OCI-LY1 (cell line): ENCODE measurements at regions not wholly inside any gene's neighbourhood (a gene's known extent, or its start where the extent isn't known, plus 50 kb on each side); places are given as distances from the start of the nearest gene placed in this dataset.
A peak's percentile ranks its signal among the peaks of the same experiment; 100 is the strongest.

Experiments used
- H2AFZ ChIP-seq: fragments of 200-600 bp; sonication (generic), shearing (Covaris generic); 2 replicates; pipeline ENCODE4 v1.6.0; 2014; ENCODE audit warnings: antibody characterized with exemption, mild to moderate bottlenecking, low read length
- H3F3A ChIP-seq: fragments of 200-600 bp; sonication (generic), shearing (Covaris generic); 2 replicates; pipeline ENCODE4 v1.6.0; 2014; ENCODE audit warnings: mild to moderate bottlenecking, antibody characterized with exemption, low read length, moderate library complexity; ENCODE audit not compliant: insufficient read depth
- H3K27ac ChIP-seq: fragments of 200-600 bp; sonication (generic); 2 replicates; pipeline ENCODE4 v1.5.1; 2014; ENCODE audit warnings: low read length, mixed run types, mild to moderate bottlenecking, low read depth; ENCODE audit not compliant: poor library complexity, severe bottlenecking
- H3K27me3 ChIP-seq: fragments of 200-600 bp; sonication (generic); 2 replicates; pipeline ENCODE4 v1.6.0; 2014; ENCODE audit warnings: antibody characterized with exemption, mild to moderate bottlenecking, low read length, moderate library complexity; ENCODE audit not compliant: insufficient read depth
- H3K36me3 ChIP-seq: fragments of 200-600 bp; sonication (generic); 2 replicates; pipeline ENCODE4 v1.6.1; 2014; ENCODE audit warnings: mild to moderate bottlenecking, antibody characterized with exemption, low read length, moderate library complexity, mixed read lengths; ENCODE audit not compliant: insufficient read depth
- H3K4me1 ChIP-seq: fragments of 200-600 bp; sonication (generic); 2 replicates; pipeline ENCODE4 v1.5.1; 2014; ENCODE audit warnings: mild to moderate bottlenecking, low read length, moderate library complexity; ENCODE audit not compliant: insufficient read depth, severe bottlenecking
- H3K4me2 ChIP-seq: fragments of 200-600 bp; sonication (generic), shearing (Covaris generic); 2 replicates; pipeline ENCODE4 v1.6.1; 2014; ENCODE audit warnings: low read length
- H3K4me3 ChIP-seq: fragments of 200-600 bp; sonication (generic); 2 replicates; pipeline ENCODE4 v1.5.1; 2014; ENCODE audit warnings: low read length, low read depth, mild to moderate bottlenecking, mixed read lengths; ENCODE audit not compliant: poor library complexity, severe bottlenecking
- H3K79me2 ChIP-seq: fragments of 200-600 bp; shearing (Covaris generic); 2 replicates; pipeline ENCODE4 v1.6.1; 2016; ENCODE audit warnings: mixed run types, low read length, mixed read lengths; ENCODE audit not compliant: insufficient read depth
- H3K9ac ChIP-seq: fragments of 200-600 bp; sonication (generic), shearing (Covaris generic); 2 replicates; pipeline ENCODE4 v1.6.1; 2014; ENCODE audit warnings: mild to moderate bottlenecking, low read length, mixed read lengths
- H3K9me2 ChIP-seq: fragments of 200-600 bp; sonication (generic), shearing (Covaris generic); 2 replicates; pipeline ENCODE4 v1.6.1; 2014; ENCODE audit warnings: low read depth, mild to moderate bottlenecking, low read length, mixed read lengths
- H3K9me3 ChIP-seq: fragments of 200-600 bp; shearing (Covaris generic); 2 replicates; pipeline ENCODE4 v1.6.1; 2014; ENCODE audit warnings: low read length, mixed read lengths
- H4K20me1 ChIP-seq: fragments of 200-600 bp; sonication (generic), shearing (Covaris generic); 2 replicates; pipeline ENCODE4 v1.6.0; 2016; ENCODE audit warnings: mild to moderate bottlenecking, low read length; ENCODE audit not compliant: insufficient read depth
- EZH2 ChIP-seq: fragments of 200-600 bp; sonication (generic), shearing (Covaris generic); IDR thresholded peaks from 2 replicates; pipeline ENCODE4 v1.8.0; 2017; ENCODE audit warnings: borderline replicate concordance, mixed run types, mild to moderate bottlenecking, antibody characterized with exemption, low read length, moderate library complexity, mixed read lengths
- TF ChIP-seq, protein P1 (sequence below): fragments of 200-600 bp; sonication (generic), shearing (Covaris generic); IDR thresholded peaks from 2 replicates; pipeline ENCODE4 v1.5.1; 2017; ENCODE audit warnings: mild to moderate bottlenecking, antibody characterized with exemption, low read length, moderate library complexity, mixed read lengths

DNA sequence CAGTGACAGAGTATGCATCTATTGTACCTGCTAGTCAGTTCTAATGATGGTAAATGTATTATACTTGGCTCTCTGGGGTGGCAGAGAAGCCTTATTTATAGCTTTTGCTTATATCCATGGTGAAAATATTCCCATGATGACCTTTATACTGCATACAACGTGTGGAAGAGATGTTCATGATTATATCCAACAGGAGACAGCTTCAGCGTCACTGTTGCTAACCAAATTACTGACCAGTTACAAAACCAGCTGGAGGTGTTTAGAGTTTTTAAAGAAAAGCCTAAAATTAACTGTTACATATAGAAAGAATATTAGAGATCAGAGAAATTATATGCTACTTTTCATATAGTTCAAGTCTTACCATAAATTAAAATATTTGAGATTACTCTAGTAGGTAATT is 280.8 kb downstream of the ETV1 start:
- no peaks in the 10 kb centered on the region for H3K9me3 ChIP-seq
- peaks cover 19% of the 10 kb centered on the region for H3K4me1 ChIP-seq
- no peaks in the 10 kb centered on the region for H4K20me1 ChIP-seq
- no peaks in the 10 kb centered on the region for H3K36me3 ChIP-seq
- no peaks in the 10 kb centered on the region for H3F3A ChIP-seq
- H3K27ac ChIP-seq = no peak overlapping the region
- H3K9ac ChIP-seq = no peak overlapping the region
- peak overlapping the region; percentile 9; the same call in 1 of the 2 replicates for H3K4me2 ChIP-seq
- no peaks in the 10 kb centered on the region for H3K79me2 ChIP-seq
- TF ChIP-seq, protein P1, sequence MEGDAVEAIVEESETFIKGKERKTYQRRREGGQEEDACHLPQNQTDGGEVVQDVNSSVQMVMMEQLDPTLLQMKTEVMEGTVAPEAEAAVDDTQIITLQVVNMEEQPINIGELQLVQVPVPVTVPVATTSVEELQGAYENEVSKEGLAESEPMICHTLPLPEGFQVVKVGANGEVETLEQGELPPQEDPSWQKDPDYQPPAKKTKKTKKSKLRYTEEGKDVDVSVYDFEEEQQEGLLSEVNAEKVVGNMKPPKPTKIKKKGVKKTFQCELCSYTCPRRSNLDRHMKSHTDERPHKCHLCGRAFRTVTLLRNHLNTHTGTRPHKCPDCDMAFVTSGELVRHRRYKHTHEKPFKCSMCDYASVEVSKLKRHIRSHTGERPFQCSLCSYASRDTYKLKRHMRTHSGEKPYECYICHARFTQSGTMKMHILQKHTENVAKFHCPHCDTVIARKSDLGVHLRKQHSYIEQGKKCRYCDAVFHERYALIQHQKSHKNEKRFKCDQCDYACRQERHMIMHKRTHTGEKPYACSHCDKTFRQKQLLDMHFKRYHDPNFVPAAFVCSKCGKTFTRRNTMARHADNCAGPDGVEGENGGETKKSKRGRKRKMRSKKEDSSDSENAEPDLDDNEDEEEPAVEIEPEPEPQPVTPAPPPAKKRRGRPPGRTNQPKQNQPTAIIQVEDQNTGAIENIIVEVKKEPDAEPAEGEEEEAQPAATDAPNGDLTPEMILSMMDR = no peak
- H3K4me3 ChIP-seq = no peak overlapping the region
- H2AFZ ChIP-seq = peak overlapping the region; percentile 93
- no peaks in the 10 kb centered on the region for H3K9me2 ChIP-seq
- H3K27me3 ChIP-seq = no peaks in the 10 kb centered on the region

GRCh38 chr7:13713092-13713491 is 276.4 kb downstream of the ETV1 start:
- H3K9me2 ChIP-seq = no peaks in the 10 kb centered on the region
- no peak overlapping the region for H3K4me3 ChIP-seq
- peaks cover 11% of the 10 kb centered on the region for H3K4me1 ChIP-seq
- no peak overlapping the region for H3K4me2 ChIP-seq
- H4K20me1 ChIP-seq = no peaks in the 10 kb centered on the region
- no peak overlapping the region for H3K27ac ChIP-seq
- no peaks in the 10 kb centered on the region for H3F3A ChIP-seq
- H3K9me3 ChIP-seq = peaks cover 9% of the 10 kb centered on the region; the same call in 1 of the 2 replicates
- H2AFZ ChIP-seq = no peak overlapping the region
- no peaks in the 10 kb centered on the region for H3K36me3 ChIP-seq
- H3K27me3 ChIP-seq = no peaks in the 10 kb centered on the region
- H3K9ac ChIP-seq = no peak overlapping the region
- no peaks in the 10 kb centered on the region for H3K79me2 ChIP-seq
- TF ChIP-seq EZH2 = no peak
- TF ChIP-seq, protein P1 = no peak

DNA sequence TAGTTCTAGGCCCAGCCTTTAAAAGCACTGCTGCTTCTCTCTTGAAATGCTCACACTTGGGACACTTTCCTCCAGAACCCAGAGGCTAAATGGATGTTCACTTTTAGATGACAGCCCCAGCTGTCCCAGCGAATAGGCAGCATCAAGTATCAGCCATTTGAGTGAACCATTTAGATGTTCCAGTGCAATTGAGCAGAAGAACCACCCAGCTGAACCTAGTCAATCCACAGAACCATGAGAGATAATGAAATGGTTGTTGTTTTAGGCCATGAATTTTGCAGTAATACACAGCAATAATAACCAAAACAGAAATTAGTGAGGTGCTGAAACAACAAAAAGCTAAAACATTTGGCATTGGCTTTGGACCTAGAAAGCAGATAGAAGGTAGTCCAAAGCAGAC is 273.9 kb downstream of the ETV1 start:
- no peaks in the 10 kb centered on the region for H3K9me2 ChIP-seq
- H3K79me2 ChIP-seq = no peaks in the 10 kb centered on the region
- no peaks in the 10 kb centered on the region for H3K4me1 ChIP-seq
- no peaks in the 10 kb centered on the region for H3F3A ChIP-seq
- no peak overlapping the region for H3K27ac ChIP-seq
- H3K9ac ChIP-seq = no peak overlapping the region
- H3K4me2 ChIP-seq = no peak overlapping the region
- H3K4me3 ChIP-seq = no peak overlapping the region
- H3K36me3 ChIP-seq = no peaks in the 10 kb centered on the region
- TF ChIP-seq, protein P1 = no peak
- TF ChIP-seq EZH2 = no peak
- no peak overlapping the region for H2AFZ ChIP-seq
- H4K20me1 ChIP-seq = no peaks in the 10 kb centered on the region
- H3K27me3 ChIP-seq = no peaks in the 10 kb centered on the region
- H3K9me3 ChIP-seq = peaks cover 9% of the 10 kb centered on the region; the same call in 1 of the 2 replicates
